ENCODE measurements at regions not wholly inside any gene's neighbourhood (a gene's known extent, or its start where the extent isn't known, plus 50 kb on each side); places are given as distances from the start of the nearest gene placed in this dataset.

DNA sequence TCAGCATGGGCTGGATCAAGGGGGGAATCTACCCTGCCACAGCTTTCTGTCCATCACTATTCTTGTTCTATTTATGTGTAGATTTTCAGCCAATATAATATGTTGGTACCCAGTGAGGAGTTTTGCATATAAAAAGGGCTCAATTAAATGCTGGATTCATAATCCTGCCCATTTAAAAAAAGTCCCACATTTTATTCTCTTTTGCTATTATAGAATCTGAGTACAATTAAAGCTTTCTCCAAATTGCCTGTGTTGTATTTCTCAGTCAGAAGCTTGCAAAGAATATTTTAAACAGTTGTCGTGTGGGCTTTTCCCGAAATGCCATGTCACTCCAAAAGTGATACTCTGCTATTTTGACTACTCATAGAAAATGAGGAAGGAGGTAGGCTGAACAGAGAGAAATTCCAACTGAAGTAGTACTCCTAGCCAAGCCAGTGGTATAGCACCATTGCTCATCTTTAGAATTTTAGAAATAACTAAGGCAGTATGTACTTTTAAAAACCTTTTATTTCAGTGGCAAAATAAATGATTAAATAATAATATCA is 108.3 kb upstream of the HDAC9 start:
- TF ChIP-seq, protein P1, sequence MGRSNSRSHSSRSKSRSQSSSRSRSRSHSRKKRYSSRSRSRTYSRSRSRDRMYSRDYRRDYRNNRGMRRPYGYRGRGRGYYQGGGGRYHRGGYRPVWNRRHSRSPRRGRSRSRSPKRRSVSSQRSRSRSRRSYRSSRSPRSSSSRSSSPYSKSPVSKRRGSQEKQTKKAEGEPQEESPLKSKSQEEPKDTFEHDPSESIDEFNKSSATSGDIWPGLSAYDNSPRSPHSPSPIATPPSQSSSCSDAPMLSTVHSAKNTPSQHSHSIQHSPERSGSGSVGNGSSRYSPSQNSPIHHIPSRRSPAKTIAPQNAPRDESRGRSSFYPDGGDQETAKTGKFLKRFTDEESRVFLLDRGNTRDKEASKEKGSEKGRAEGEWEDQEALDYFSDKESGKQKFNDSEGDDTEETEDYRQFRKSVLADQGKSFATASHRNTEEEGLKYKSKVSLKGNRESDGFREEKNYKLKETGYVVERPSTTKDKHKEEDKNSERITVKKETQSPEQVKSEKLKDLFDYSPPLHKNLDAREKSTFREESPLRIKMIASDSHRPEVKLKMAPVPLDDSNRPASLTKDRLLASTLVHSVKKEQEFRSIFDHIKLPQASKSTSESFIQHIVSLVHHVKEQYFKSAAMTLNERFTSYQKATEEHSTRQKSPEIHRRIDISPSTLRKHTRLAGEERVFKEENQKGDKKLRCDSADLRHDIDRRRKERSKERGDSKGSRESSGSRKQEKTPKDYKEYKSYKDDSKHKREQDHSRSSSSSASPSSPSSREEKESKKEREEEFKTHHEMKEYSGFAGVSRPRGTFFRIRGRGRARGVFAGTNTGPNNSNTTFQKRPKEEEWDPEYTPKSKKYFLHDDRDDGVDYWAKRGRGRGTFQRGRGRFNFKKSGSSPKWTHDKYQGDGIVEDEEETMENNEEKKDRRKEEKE (IDR thresholded peaks at IDR 0.05) = no peak
- TF ChIP-seq BMI1 (IDR thresholded peaks at IDR 0.05; ENCODE audit: borderline replicate concordance) (no peak), MTA2 (IDR thresholded peaks at IDR 0.05; ENCODE audit: low read depth) (no peak), ZNF207 (IDR thresholded peaks at IDR 0.05; ENCODE audit: borderline replicate concordance) (no peak), BHLHE40 (IDR thresholded peaks at IDR 0.05; ENCODE audit: borderline replicate concordance in 1 of 2, low read depth in 2 of 2, low read length in 1 of 2) (no peak), TBL1XR1 (IDR thresholded peaks at IDR 0.05; ENCODE audit: low read depth, low read length) (no peak), HDAC6 (IDR thresholded peaks at IDR 0.05; ENCODE audit: unreplicated experiment) (no peak), EGR1 (IDR thresholded peaks at IDR 0.05; ENCODE audit: borderline replicate concordance in 1 of 2, low read depth in 2 of 2, low read length in 2 of 2) (no peak), RBBP5 (conservative IDR thresholded peaks at IDR 0.05) (no peak), PAX5 (IDR thresholded peaks at IDR 0.05; ENCODE audit: borderline replicate concordance, low read depth, low read length) (no peak), FOXM1 (IDR thresholded peaks at IDR 0.05; ENCODE audit: low read depth, low read length) (no peak), TCF3 (IDR thresholded peaks at IDR 0.05; ENCODE audit: borderline replicate concordance, insufficient read depth, low read depth, low read length) (no peak), ZNF274 (IDR thresholded peaks at IDR 0.05; ENCODE audit: insufficient read depth, insufficient read length) (no peak)
- TF ChIP-seq, protein P2, sequence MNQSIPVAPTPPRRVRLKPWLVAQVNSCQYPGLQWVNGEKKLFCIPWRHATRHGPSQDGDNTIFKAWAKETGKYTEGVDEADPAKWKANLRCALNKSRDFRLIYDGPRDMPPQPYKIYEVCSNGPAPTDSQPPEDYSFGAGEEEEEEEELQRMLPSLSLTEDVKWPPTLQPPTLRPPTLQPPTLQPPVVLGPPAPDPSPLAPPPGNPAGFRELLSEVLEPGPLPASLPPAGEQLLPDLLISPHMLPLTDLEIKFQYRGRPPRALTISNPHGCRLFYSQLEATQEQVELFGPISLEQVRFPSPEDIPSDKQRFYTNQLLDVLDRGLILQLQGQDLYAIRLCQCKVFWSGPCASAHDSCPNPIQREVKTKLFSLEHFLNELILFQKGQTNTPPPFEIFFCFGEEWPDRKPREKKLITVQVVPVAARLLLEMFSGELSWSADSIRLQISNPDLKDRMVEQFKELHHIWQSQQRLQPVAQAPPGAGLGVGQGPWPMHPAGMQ (IDR thresholded peaks at IDR 0.05; ENCODE audit: borderline replicate concordance) = no peak
- no peak overlapping the region for H3K4me2 ChIP-seq (ENCODE audit: control insufficient read depth, insufficient read depth)
- H3K27me3 ChIP-seq (replicated peaks in 1 of 2; ENCODE audit: control insufficient read depth in 2 of 2, insufficient read depth in 2 of 2, low read length in 1 of 2) = no peaks in the 10 kb centered on the region
- no peaks in the 10 kb centered on the region for H4K20me1 ChIP-seq (ENCODE audit: control insufficient read depth, insufficient read depth)
- no peak overlapping the region for H3K4me3 ChIP-seq
- POLR2A ChIA-PET = no interaction called here
- WGBS (ENCODE audit: insufficient coverage, insufficient replicate concordance, low lambda C conversion rate, missing lambda C conversion rate) = 21% methylated on average over 2 of the region's 2 CpGs
- peaks cover 7% of the 10 kb centered on the region; the same call in 1 of the 2 replicates for H3K4me1 ChIP-seq (ENCODE audit: control insufficient read depth, insufficient read depth, low read length)
- FAIRE-seq (no peak), ATAC-seq (no peak), DNase-seq (ENCODE audit: low read depth, low spot score) (no peak)
- no peak overlapping the region for H2AFZ ChIP-seq (ENCODE audit: control insufficient read depth, low read depth, low read length)
- RAD21 ChIA-PET (ENCODE audit: unreplicated experiment) = no interaction called here
- H3K36me3 ChIP-seq (ENCODE audit: control insufficient read depth in 2 of 2, insufficient read depth in 2 of 2, low read length in 1 of 2) = no peaks in the 10 kb centered on the region
- no TSS peak for BruUV-seq (replicated peaks)
- CTCF ChIA-PET = interaction anchor here (0.6 to 1.2 kb wide), 3 partner anchors 12 to 31 kb away, joined by 3 read pairs; no protein-coding TSS in a partner anchor
- in situ Hi-C loops (cut with MboI) = no loop called here
- SMC1A ChIA-PET (ENCODE audit: uncharacterized antibody, unreplicated experiment) = interaction anchor here (0.9 to 1.3 kb wide), 2 partner anchors 14 to 22 kb away, joined by 3 to 4 read pairs; no protein-coding TSS in a partner anchor
- H3K27ac ChIP-seq (ENCODE audit: control insufficient read depth, insufficient read depth) = no peak overlapping the region
- no peaks in the 10 kb centered on the region for H3K79me2 ChIP-seq (ENCODE audit: control insufficient read depth, insufficient read depth, low read length)
- no peak overlapping the region for H3K9ac ChIP-seq (ENCODE audit: control insufficient read depth, insufficient read depth, low read length)
- intact Hi-C loops (cut with micrococcal nuclease; ENCODE audit: unreplicated experiment) = no loop called here
- no peaks in the 10 kb centered on the region for H3K9me3 ChIP-seq (replicated peaks; ENCODE audit: control insufficient read depth, insufficient read depth, low read length)
